ENCODE measurements at regions not wholly inside any gene's neighbourhood (a gene's known extent, or its start where the extent isn't known, plus 50 kb on each side); places are given as distances from the start of the nearest gene placed in this dataset.
"Not testable (repeated sequence)": the region's sequence is repeated elsewhere in the genome, so short reads cannot be mapped to it uniquely, and the experiment has no call there.

DNA sequence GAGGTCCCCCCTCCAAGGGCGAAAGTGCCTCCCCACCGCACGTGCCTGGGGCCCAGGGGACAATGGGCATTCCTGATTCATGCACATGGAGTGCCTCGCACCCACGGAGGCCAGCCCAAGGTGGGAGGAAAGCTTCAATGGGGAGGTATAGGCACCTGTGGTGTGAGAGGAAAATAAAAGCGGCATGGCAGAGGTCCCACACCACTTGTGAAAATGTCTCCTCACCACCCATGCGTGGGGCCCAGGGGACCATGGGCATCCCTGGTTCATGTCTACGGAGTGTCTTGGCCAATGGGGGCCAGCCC lies 384.7 kb downstream of the ALG10 start:
- no peak for DNase-seq (ENCODE audit: low read depth in 2 of 2)

DNA sequence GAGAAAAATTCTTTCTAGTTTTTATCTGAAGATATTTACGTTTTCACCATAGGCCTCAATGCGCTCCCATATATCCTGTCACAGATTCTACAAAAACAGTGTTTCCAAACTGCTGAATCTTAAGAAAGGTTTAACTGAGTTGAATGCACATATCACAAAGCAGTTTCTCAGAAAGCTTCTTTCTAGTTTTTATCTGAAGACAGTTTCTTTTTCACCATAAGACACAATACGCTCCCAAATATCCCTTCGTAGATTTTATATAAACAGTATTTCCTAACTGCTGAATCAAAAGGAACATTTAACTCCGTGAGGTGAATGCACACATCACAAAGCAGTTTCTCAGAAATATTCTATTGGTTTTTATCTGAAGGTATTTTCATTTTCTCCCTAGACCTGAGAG lies 385.5 kb downstream of the ALG10 start:
- DNase-seq (ENCODE audit: low read depth in 2 of 2): no peak

DNA sequence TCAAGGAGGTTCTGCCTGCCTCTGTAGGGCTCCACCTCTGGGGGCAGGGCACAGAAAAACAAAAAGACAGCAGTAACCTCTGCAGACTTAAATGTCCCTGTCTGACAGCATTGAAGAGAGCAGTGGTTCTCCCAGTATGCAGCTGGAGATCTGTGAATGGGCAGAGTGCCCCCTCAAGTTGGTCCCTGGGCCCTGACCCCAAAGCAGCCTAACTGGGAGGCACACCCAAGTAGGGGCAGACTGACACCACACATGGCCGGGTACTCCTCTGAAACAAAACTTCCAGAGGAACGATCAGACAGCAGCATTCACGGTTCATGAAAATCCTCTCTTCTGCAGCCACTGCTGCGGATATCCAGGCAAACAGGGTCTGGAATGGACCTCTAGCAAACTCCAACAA lies 409.2 kb downstream of the ALG10 start:
- not testable (repeated sequence) for DNase-seq (ENCODE audit: low read depth in 2 of 2)
